ENCODE measurements at regions not wholly inside any gene's neighbourhood (a gene's known extent, or its start where the extent isn't known, plus 50 kb on each side); places are given as distances from the start of the nearest gene placed in this dataset.

DNA sequence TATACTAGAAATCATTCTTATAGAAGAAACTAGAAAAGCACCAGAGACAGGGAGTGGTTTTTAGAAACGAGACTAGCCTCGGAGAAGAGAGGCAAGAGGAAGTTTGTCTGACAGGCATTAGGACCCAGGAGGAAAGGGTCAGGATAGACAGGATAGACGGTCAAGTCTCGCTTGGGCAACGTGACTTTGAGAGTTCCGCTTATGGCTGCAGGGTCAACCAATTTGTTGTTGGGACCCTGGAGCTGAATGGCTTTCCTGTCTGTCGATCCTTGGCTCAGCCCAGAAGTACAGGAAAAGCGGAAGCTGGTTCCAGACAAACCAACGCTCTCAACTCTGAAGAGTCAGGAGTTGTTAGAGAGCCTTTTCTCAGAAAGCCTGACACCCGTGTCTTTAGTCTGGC, 191.2 kb downstream of the FZD1 start:
- TF ChIP-seq EP300 (IDR thresholded peaks at IDR 0.05) = no peak
- TF ChIP-seq, protein P1, sequence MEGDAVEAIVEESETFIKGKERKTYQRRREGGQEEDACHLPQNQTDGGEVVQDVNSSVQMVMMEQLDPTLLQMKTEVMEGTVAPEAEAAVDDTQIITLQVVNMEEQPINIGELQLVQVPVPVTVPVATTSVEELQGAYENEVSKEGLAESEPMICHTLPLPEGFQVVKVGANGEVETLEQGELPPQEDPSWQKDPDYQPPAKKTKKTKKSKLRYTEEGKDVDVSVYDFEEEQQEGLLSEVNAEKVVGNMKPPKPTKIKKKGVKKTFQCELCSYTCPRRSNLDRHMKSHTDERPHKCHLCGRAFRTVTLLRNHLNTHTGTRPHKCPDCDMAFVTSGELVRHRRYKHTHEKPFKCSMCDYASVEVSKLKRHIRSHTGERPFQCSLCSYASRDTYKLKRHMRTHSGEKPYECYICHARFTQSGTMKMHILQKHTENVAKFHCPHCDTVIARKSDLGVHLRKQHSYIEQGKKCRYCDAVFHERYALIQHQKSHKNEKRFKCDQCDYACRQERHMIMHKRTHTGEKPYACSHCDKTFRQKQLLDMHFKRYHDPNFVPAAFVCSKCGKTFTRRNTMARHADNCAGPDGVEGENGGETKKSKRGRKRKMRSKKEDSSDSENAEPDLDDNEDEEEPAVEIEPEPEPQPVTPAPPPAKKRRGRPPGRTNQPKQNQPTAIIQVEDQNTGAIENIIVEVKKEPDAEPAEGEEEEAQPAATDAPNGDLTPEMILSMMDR (IDR thresholded peaks at IDR 0.05) = no peak

Data from suprapubic skin (tissue), 3 donors.